Keratinocyte (primary cell): ENCODE measurements at regions not wholly inside any gene's neighbourhood (a gene's known extent, or its start where the extent isn't known, plus 50 kb on each side); places are given as distances from the start of the nearest gene placed in this dataset.

ENCODE experiments used
- DNase-seq: peaks from one replicate; pipeline ENCODE4 v3.0.0-alpha.2; 2011; ENCODE audit warnings: low read depth, missing footprints, low spot score
- FAIRE-seq: peaks from 2 replicates; lab custom pipeline; 2011; peaks lifted over from hg19 to GRCh38; lab: Jason Lieb, UNC
- H2AFZ ChIP-seq: 2 replicates; pipeline ENCODE4 v1.6.0; 2012; ENCODE audit warnings: low read length, control low read depth, inconsistent platforms; ENCODE audit not compliant: control insufficient read depth
- H3K27ac ChIP-seq: 2 replicates; pipeline ENCODE4 v1.5.1; 2011; ENCODE audit warnings: low read length; ENCODE audit not compliant: control insufficient read depth, insufficient read depth
- H3K27me3 ChIP-seq: 3 replicates; pipeline ENCODE4 v1.6.0; 2011; ENCODE audit warnings: low read length; ENCODE audit not compliant: control insufficient read depth, insufficient read depth; ENCODE audit errors: extremely low read depth
- H3K36me3 ChIP-seq, 2 experiments: 2 replicates in 1 of 2; 3 replicates in 1 of 2; pipeline ENCODE4 v1.5.1; 2011; ENCODE audit warnings: low read length in 2 of 2, mild to moderate bottlenecking in 1 of 2; ENCODE audit not compliant: control insufficient read depth in 2 of 2, insufficient read depth in 2 of 2; ENCODE audit errors: extremely low read depth in 1 of 2
- H3K4me1 ChIP-seq: 3 replicates; pipeline ENCODE4 v1.5.1; 2011; ENCODE audit warnings: low read length; ENCODE audit not compliant: control insufficient read depth, insufficient read depth; ENCODE audit errors: extremely low read depth
- H3K4me2 ChIP-seq: 3 replicates; pipeline ENCODE4 v1.6.0; 2011; ENCODE audit warnings: low read depth, low read length; ENCODE audit not compliant: control insufficient read depth, insufficient read depth; ENCODE audit errors: extremely low read depth
- H3K4me3 ChIP-seq, 3 experiments: fragments of 200-600 bp in 1 of 3; sonication (generic) in 1 of 3; 2 replicates in 2 of 3; 3 replicates in 1 of 3; pipeline ENCODE4 v1.5.1; 2011 to 2016; ENCODE audit warnings: low read length in 3 of 3, mild to moderate bottlenecking in 3 of 3, control low read depth in 2 of 3, inconsistent platforms in 1 of 3, low read depth in 1 of 3, mixed read lengths in 1 of 3, mixed run types in 1 of 3, moderate library complexity in 1 of 3; ENCODE audit not compliant: control insufficient read depth in 2 of 3, insufficient read depth in 2 of 3; ENCODE audit errors: extremely low read depth in 1 of 3
- H3K79me2 ChIP-seq: 2 replicates; pipeline ENCODE4 v1.6.0; 2012; ENCODE audit warnings: low read length; ENCODE audit not compliant: control insufficient read depth, insufficient read depth
- H3K9ac ChIP-seq: 3 replicates; pipeline ENCODE4 v1.6.0; 2011; ENCODE audit warnings: low read length; ENCODE audit not compliant: control insufficient read depth, insufficient read depth; ENCODE audit errors: extremely low read depth
- H3K9me1 ChIP-seq: 3 replicates; pipeline ENCODE4 v1.6.0; 2011; ENCODE audit warnings: low read length; ENCODE audit not compliant: control insufficient read depth, insufficient read depth; ENCODE audit errors: extremely low read depth
- H3K9me3 ChIP-seq: 2 replicates; pipeline ENCODE4 v1.5.1; 2012; ENCODE audit warnings: low read depth, low read length; ENCODE audit not compliant: control insufficient read depth
- H4K20me1 ChIP-seq: 3 replicates; pipeline ENCODE4 v1.6.0; 2011; ENCODE audit warnings: low read length; ENCODE audit not compliant: control insufficient read depth, insufficient read depth; ENCODE audit errors: extremely low read depth
- CTCF ChIP-seq, 3 experiments: IDR thresholded peaks in 1 of 3; conservative IDR thresholded peaks in 1 of 3; optimal IDR thresholded peaks in 1 of 3; 2 replicates in 2 of 3; 3 replicates in 1 of 3; pipeline versions ENCODE3 to v1.5.1; 2011; ENCODE audit warnings: low read length in 3 of 3, mild to moderate bottlenecking in 3 of 3, moderate library complexity in 2 of 3, control low read depth in 1 of 3, inconsistent platforms in 1 of 3; ENCODE audit not compliant: insufficient read depth in 2 of 3; ENCODE audit errors: extremely low read depth in 1 of 3
- EZH2 ChIP-seq: IDR thresholded peaks from one replicate; pipeline ENCODE4 v1.6.1; 2012; ENCODE audit warnings: inconsistent platforms, mild to moderate bottlenecking, low read length, moderate library complexity
- dilution Hi-C: fragments of 300-500 bp; cut with MboI; formaldehyde crosslinking; loops from one replicate; pipeline ENCODE4 v1.7.0; 2020; ENCODE audit warnings: low sequenced_read_pairs; ENCODE audit not compliant: extremely low pct_ligation_motif_present

- Histone ChIP-seq H3K9ac (no peak overlapping the region), H3K9me1 (no peaks in the 10 kb centered on the region), H4K20me1 (no peaks in the 10 kb centered on the region), H3K79me2 (no peaks in the 10 kb centered on the region), H3K4me3 (no peak overlapping the region), H3K27ac (no peak overlapping the region), H2AFZ (no peak overlapping the region), H3K9me3 (no peaks in the 10 kb centered on the region), H3K36me3 (no peaks in the 10 kb centered on the region), H3K4me2 (no peak overlapping the region), H3K27me3 (no peaks in the 10 kb centered on the region), H3K4me1 (no peaks in the 10 kb centered on the region)
- dilution Hi-C loops: no loop called here
- FAIRE-seq (no peak), DNase-seq (no peak)
- TF ChIP-seq EZH2: no peak
- no peak for TF ChIP-seq CTCF (optimal IDR thresholded peaks at IDR 0.05 in 1 of 3, IDR thresholded peaks at IDR 0.05 in 1 of 3, conservative IDR thresholded peaks at IDR 0.05 in 1 of 3; ENCODE audit: extremely low read depth in 1 of 3, insufficient read depth in 2 of 3, low read length in 3 of 3)
These were observed 174.8 kb downstream of the MINAR1 start for GRCh38 chr15:79606831-79607355.

- H3K4me1 ChIP-seq: no peaks in the 10 kb centered on the region
- H3K27me3 ChIP-seq: no peaks in the 10 kb centered on the region
- no peak overlapping the region for H3K4me2 ChIP-seq
- no peak overlapping the region for H3K9ac ChIP-seq
- no peak overlapping the region for H3K4me3 ChIP-seq
- no peaks in the 10 kb centered on the region for H3K36me3 ChIP-seq
- H3K27ac ChIP-seq: no peak overlapping the region
- H3K9me3 ChIP-seq: no peaks in the 10 kb centered on the region
- TF ChIP-seq CTCF (optimal IDR thresholded peaks at IDR 0.05 in 1 of 3, IDR thresholded peaks at IDR 0.05 in 1 of 3, conservative IDR thresholded peaks at IDR 0.05 in 1 of 3; ENCODE audit: extremely low read depth in 1 of 3, insufficient read depth in 2 of 3, low read length in 3 of 3) (no peak), EZH2 (no peak)
- dilution Hi-C loops: no loop called here
- H2AFZ ChIP-seq: no peak overlapping the region
- no peaks in the 10 kb centered on the region for H3K9me1 ChIP-seq
- DNase-seq (no peak), FAIRE-seq (no peak)
- H4K20me1 ChIP-seq: no peaks in the 10 kb centered on the region
- H3K79me2 ChIP-seq: no peaks in the 10 kb centered on the region
These were observed 176.1 kb downstream of the MINAR1 start for GRCh38 chr15:79608066-79608864.
